IMR-90 (cell line): ENCODE measurements at regions not wholly inside any gene's neighbourhood (a gene's known extent, or its start where the extent isn't known, plus 50 kb on each side); places are given as distances from the start of the nearest gene placed in this dataset.
"Not testable (repeated sequence)": the region's sequence is repeated elsewhere in the genome, so short reads cannot be mapped to it uniquely, and the experiment has no call there.

ENCODE experiments used
- CTCF ChIP-seq: conservative IDR thresholded peaks from 2 replicates; pipeline ENCODE4 v1.5.1; 2012; ENCODE audit warnings: mild to moderate bottlenecking, low read depth, low read length, improper control_type of control experiment
- POLR2A ChIP-seq: IDR thresholded peaks from 2 replicates; pipeline ENCODE4 v1.6.1; 2012; ENCODE audit warnings: mild to moderate bottlenecking, low read depth, low read length
- RFX5 ChIP-seq: IDR thresholded peaks from 2 replicates; pipeline ENCODE4 v1.8.0; 2012; ENCODE audit warnings: low read depth, mild to moderate bottlenecking, low read length, moderate library complexity

GRCh38 chr1:119213213-119213612, 72.8 kb upstream of the WARS2 start:
- not testable (repeated sequence) for TF ChIP-seq CTCF, POLR2A, RFX5
